IMR-90 (cell line): ENCODE measurements at regions not wholly inside any gene's neighbourhood (a gene's known extent, or its start where the extent isn't known, plus 50 kb on each side); places are given as distances from the start of the nearest gene placed in this dataset.

ENCODE experiments used
- ATAC-seq: fragments of 200-7000 bp; cut with Tn5 transposase; 2 replicates; pipeline ENCODE4 v1.9.1; 2020; ENCODE audit warnings: low read depth, mild to moderate bottlenecking, moderate library complexity
- BruUV-seq: library from RNA; stranded (reverse); fragments of 400-500 nt; replicated peaks from 2 replicates; lab custom pipeline; 2021; lab: Mats Ljungman, UMichigan
- CTCF ChIA-PET: fragments of 300-600 bp; formaldehyde crosslinking; extraction: SDS; loops from one replicate; lab custom pipeline; 2021; ENCODE audit warnings: antibody characterized with exemption; lab: Yijun Ruan, JAX
- POLR2A ChIA-PET: fragments of 300-600 bp; sonication (Branson Sonifier 250); formaldehyde crosslinking; loops from one replicate; lab custom pipeline; 2022; ENCODE audit warnings: antibody characterized with exemption; ENCODE audit not compliant: unreplicated experiment; lab: Charles Lee
- DNase-seq: peaks from one replicate; pipeline ENCODE4 v3.0.0; 2013
- H2AFZ ChIP-seq: replicated peaks from 2 replicates; pipeline ENCODE3; 2013; ENCODE audit warnings: low read length, mild to moderate bottlenecking; ENCODE audit not compliant: poor library complexity
- H2AK5ac ChIP-seq: 2 replicates; pipeline ENCODE4 v1.6.1; 2013; ENCODE audit warnings: low read depth, low read length, inconsistent platforms
- H2AK9ac ChIP-seq: replicated peaks from 2 replicates; pipeline ENCODE3; 2013; ENCODE audit warnings: mild to moderate bottlenecking, low read depth, low read length, moderate library complexity; ENCODE audit not compliant: poor library complexity
- H2BK120ac ChIP-seq: 2 replicates; pipeline ENCODE4 v1.6.1; 2013; ENCODE audit warnings: low read depth, low read length, inconsistent platforms
- H2BK15ac ChIP-seq: 3 replicates; pipeline ENCODE4 v1.6.1; 2013; ENCODE audit warnings: low read depth, low read length, inconsistent platforms
- H2BK20ac ChIP-seq: 2 replicates; pipeline ENCODE4 v1.6.1; 2013; ENCODE audit warnings: low read depth, mild to moderate bottlenecking, inconsistent platforms, low read length, moderate library complexity
- H2BK5ac ChIP-seq: 2 replicates; pipeline ENCODE4 v1.6.1; 2013; ENCODE audit warnings: mild to moderate bottlenecking, low read depth, low read length, inconsistent platforms; ENCODE audit not compliant: poor library complexity, severe bottlenecking
- H3K14ac ChIP-seq: replicated peaks from 2 replicates; pipeline ENCODE4 v1.6.1; 2013; ENCODE audit warnings: low read depth, low read length, inconsistent platforms
- H3K18ac ChIP-seq: 2 replicates; pipeline ENCODE4 v1.6.1; 2013; ENCODE audit warnings: low read depth, low read length, control low read depth
- H3K23ac ChIP-seq: 2 replicates; pipeline ENCODE4 v1.6.1; 2013; ENCODE audit warnings: low read depth, low read length, inconsistent platforms
- H3K27ac ChIP-seq: 2 replicates; pipeline ENCODE4 v1.5.1; 2013; ENCODE audit warnings: mild to moderate bottlenecking, control low read depth, low read length; ENCODE audit not compliant: insufficient read depth
- H3K27me3 ChIP-seq: 2 replicates; pipeline ENCODE4 v1.6.1; 2013; ENCODE audit warnings: low read length; ENCODE audit not compliant: control insufficient read depth, insufficient read depth
- H3K36me3 ChIP-seq: 2 replicates; pipeline ENCODE4 v1.6.1; 2013; ENCODE audit warnings: low read length, mixed read lengths; ENCODE audit not compliant: control insufficient read depth, insufficient read depth
- H3K4ac ChIP-seq: 2 replicates; pipeline ENCODE4 v1.6.1; 2013; ENCODE audit warnings: low read depth, low read length, inconsistent platforms
- H3K4me1 ChIP-seq: 2 replicates; pipeline ENCODE4 v1.6.1; 2013; ENCODE audit warnings: low read length, mixed read lengths; ENCODE audit not compliant: control insufficient read depth, insufficient read depth
- H3K4me2 ChIP-seq: 2 replicates; pipeline ENCODE4 v1.6.1; 2013; ENCODE audit warnings: low read depth, mild to moderate bottlenecking, control low read depth, low read length, moderate library complexity
- H3K4me3 ChIP-seq: 2 replicates; pipeline ENCODE4 v1.5.1; 2013; ENCODE audit warnings: low read depth, mild to moderate bottlenecking, control low read depth, low read length, moderate library complexity; ENCODE audit not compliant: insufficient read depth
- H3K56ac ChIP-seq: 2 replicates; pipeline ENCODE4 v1.6.1; 2013; ENCODE audit warnings: low read length, inconsistent platforms; ENCODE audit not compliant: insufficient read depth; ENCODE audit errors: extremely low read depth
- H3K79me1 ChIP-seq, 2 experiments: 2 replicates each; pipeline ENCODE4 v1.6.1; 2013; ENCODE audit warnings: low read length in 2 of 2, inconsistent platforms in 1 of 2, low read depth in 1 of 2
- H3K9ac ChIP-seq: 2 replicates; pipeline ENCODE4 v1.6.1; 2013; ENCODE audit warnings: low read depth, low read length, control low read depth
- H3K9me1 ChIP-seq: 2 replicates; pipeline ENCODE4 v1.6.1; 2013; ENCODE audit warnings: low read length, inconsistent platforms; ENCODE audit not compliant: insufficient read depth
- H3K9me3 ChIP-seq: 2 replicates; pipeline ENCODE4 v1.6.1; 2013; ENCODE audit warnings: low read length; ENCODE audit not compliant: control insufficient read depth, insufficient read depth
- H4K20me1 ChIP-seq: 2 replicates; pipeline ENCODE4 v1.6.1; 2013; ENCODE audit warnings: low read length, inconsistent platforms; ENCODE audit not compliant: insufficient read depth
- H4K5ac ChIP-seq: 2 replicates; pipeline ENCODE4 v1.6.1; 2013; ENCODE audit warnings: mild to moderate bottlenecking, low read depth, low read length, control low read depth
- H4K8ac ChIP-seq, 2 experiments: 2 replicates each; pipeline ENCODE4 v1.6.1; 2013; ENCODE audit warnings: low read depth in 2 of 2, low read length in 2 of 2, control low read depth in 1 of 2, inconsistent platforms in 1 of 2
- H4K91ac ChIP-seq: 2 replicates; pipeline ENCODE4 v1.6.1; 2013; ENCODE audit warnings: low read depth, low read length, inconsistent platforms; ENCODE audit not compliant: insufficient read depth
- BHLHE40 ChIP-seq: fragments of 150-350 bp; IDR thresholded peaks from 2 replicates; pipeline ENCODE4 v1.6.1; 2016; ENCODE audit warnings: mild to moderate bottlenecking, low read depth, low read length
- CEBPB ChIP-seq: IDR thresholded peaks from 2 replicates; pipeline ENCODE4 v1.6.1; 2012; ENCODE audit warnings: low read depth, low read length, improper control_type of control experiment
- CHD1 ChIP-seq: IDR thresholded peaks from 2 replicates; pipeline ENCODE4 v1.6.1; 2012; ENCODE audit warnings: low read depth, low read length, improper control_type of control experiment
- CTCF ChIP-seq: conservative IDR thresholded peaks from 2 replicates; pipeline ENCODE4 v1.5.1; 2012; ENCODE audit warnings: mild to moderate bottlenecking, low read depth, low read length, improper control_type of control experiment
- ELK1 ChIP-seq: fragments of 150-350 bp; IDR thresholded peaks from 2 replicates; pipeline ENCODE4 v1.6.1; 2016; ENCODE audit warnings: low read depth, mild to moderate bottlenecking, low read length, moderate library complexity, borderline replicate concordance
- FOS ChIP-seq: fragments of 150-350 bp; IDR thresholded peaks from 2 replicates; pipeline ENCODE4 v1.6.1; 2016; ENCODE audit warnings: low read depth, low read length
- MAFK ChIP-seq: IDR thresholded peaks from 2 replicates; pipeline ENCODE4 v1.6.1; 2012; ENCODE audit warnings: low read depth, low read length, improper control_type of control experiment
- MAZ ChIP-seq: IDR thresholded peaks from 2 replicates; pipeline ENCODE4 v1.6.1; 2012; ENCODE audit warnings: low read depth, mild to moderate bottlenecking, low read length, improper control_type of control experiment, moderate library complexity, borderline replicate concordance
- MXI1 ChIP-seq: IDR thresholded peaks from 2 replicates; pipeline ENCODE4 v1.6.1; 2012; ENCODE audit warnings: low read depth, mild to moderate bottlenecking, low read length, moderate library complexity, borderline replicate concordance
- NFE2L2 ChIP-seq: fragments of 150-350 bp; IDR thresholded peaks from 2 replicates; pipeline ENCODE4 v1.6.1; 2016; ENCODE audit warnings: low read depth, mild to moderate bottlenecking, low read length
- POLR2A ChIP-seq: IDR thresholded peaks from 2 replicates; pipeline ENCODE4 v1.6.1; 2012; ENCODE audit warnings: mild to moderate bottlenecking, low read depth, low read length
- RAD21 ChIP-seq: IDR thresholded peaks from 2 replicates; pipeline ENCODE4 v1.6.1; 2012; ENCODE audit warnings: low read length, improper control_type of control experiment
- RCOR1 ChIP-seq: IDR thresholded peaks from 2 replicates; pipeline ENCODE4 v1.6.1; 2012; ENCODE audit warnings: mild to moderate bottlenecking, low read length, improper control_type of control experiment; ENCODE audit not compliant: insufficient replicate concordance
- RFX5 ChIP-seq: IDR thresholded peaks from 2 replicates; pipeline ENCODE4 v1.8.0; 2012; ENCODE audit warnings: low read depth, mild to moderate bottlenecking, low read length, moderate library complexity
- SMC3 ChIP-seq: fragments of 150-350 bp; IDR thresholded peaks from 2 replicates; pipeline ENCODE4 v1.6.1; 2016; ENCODE audit warnings: low read depth, mild to moderate bottlenecking, antibody characterized with exemption, low read length, moderate library complexity
- USF2 ChIP-seq: fragments of 150-350 bp; IDR thresholded peaks from 2 replicates; pipeline ENCODE4 v1.6.1; 2017; ENCODE audit warnings: mild to moderate bottlenecking, antibody characterized with exemption, low read length, low read depth
- WGBS, 2 experiments: methylation state at CpG; one replicate each; pipeline versions ENCODE4 v1.1.5 to v1.1.7; 2013; ENCODE audit warnings: missing lambda C conversion rate in 2 of 2; ENCODE audit not compliant: insufficient read length in 1 of 2; ENCODE audit errors: extremely low coverage in 2 of 2; 5-methylcytosine and 5-hydroxymethylcytosine counted together
- dilution Hi-C: fragments of 300-500 bp; cut with HindIII; formaldehyde crosslinking; loops from one replicate; pipeline ENCODE4 v1.14.3; 2018; ENCODE audit warnings: low sequenced_read_pairs; ENCODE audit not compliant: unreplicated experiment
- in situ Hi-C: fragments of 300-500 bp; cut with MboI; formaldehyde crosslinking; loops from 3 replicates; pipeline ENCODE4 v1.14.3; 2019; ENCODE audit warnings: low sequenced_read_pairs, inconsistent platforms, mixed read lengths
- intact Hi-C: fragments of 100-400 bp; cut with micrococcal nuclease; formaldehyde crosslinking; loops from 2 replicates; pipeline ENCODE4 v1.10.0; 2022

- POLR2A ChIA-PET, result no interaction called here
- no peak for TF ChIP-seq MXI1
- no peak for TF ChIP-seq SMC3
- TF ChIP-seq CEBPB, result no peak
- TF ChIP-seq MAZ, result no peak
- no peak for TF ChIP-seq RFX5
- TF ChIP-seq NFE2L2, result no peak
- no peak for TF ChIP-seq BHLHE40
- no peak for TF ChIP-seq ELK1
- no peak for TF ChIP-seq POLR2A
- TF ChIP-seq CTCF, result no peak
- no peak for TF ChIP-seq USF2
- TF ChIP-seq MAFK, result no peak
- TF ChIP-seq RAD21, result no peak
- no peak for TF ChIP-seq CHD1
- no peak for TF ChIP-seq RCOR1
- TF ChIP-seq FOS, result no peak
- Histone ChIP-seq H3K56ac (no peak overlapping the region), H2BK15ac (no peak overlapping the region), H2BK5ac (no peak overlapping the region), H3K27me3 (no peaks in the 10 kb centered on the region), H3K4me3 (no peak overlapping the region), H3K4ac (no peak overlapping the region), H3K27ac (no peak overlapping the region), H4K8ac (no peak overlapping the region), H4K20me1 (no peaks in the 10 kb centered on the region), H3K14ac (no peak overlapping the region), H4K5ac (no peak overlapping the region), H3K23ac (no peak overlapping the region), H3K4me1 (no peaks in the 10 kb centered on the region), H2AK9ac (no peak overlapping the region), H2AFZ (no peak overlapping the region), H3K9me1 (no peaks in the 10 kb centered on the region), H2BK20ac (no peak overlapping the region), H2BK120ac (no peak overlapping the region), H3K36me3 (no peaks in the 10 kb centered on the region), H4K91ac (no peak overlapping the region), H2AK5ac (no peak overlapping the region), H3K4me2 (no peak overlapping the region), H3K9me3 (no peaks in the 10 kb centered on the region), H3K18ac (no peak overlapping the region), H3K79me1 (no peaks in the 10 kb centered on the region), H3K9ac (no peak overlapping the region)
- DNase-seq (no peak), ATAC-seq (no peak)
- in situ Hi-C loops, result no loop called here
- BruUV-seq, result no TSS peak
- CTCF ChIA-PET, result no interaction called here
- intact Hi-C loops, result no loop called here
- dilution Hi-C loops, result no loop called here
- WGBS, 2 experiments, result no CpG with 5 or more reads among the region's 1 CpG
Observed at GRCh38 chr1:194598098-194598497, 1411.7 kb upstream of the B3GALT2 start.
